GM23338 (cell line): ENCODE measurements at regions not wholly inside any gene's neighbourhood (a gene's known extent, or its start where the extent isn't known, plus 50 kb on each side); places are given as distances from the start of the nearest gene placed in this dataset.

ENCODE experiments used
- ATAC-seq: fragments of 200-7000 bp; cut with Tn5 transposase; 3 replicates; pipeline ENCODE4 v1.9.1; 2020
- DNase-seq: peaks from one replicate; pipeline ENCODE4 v3.0.0-alpha.2; 2015; ENCODE audit warnings: low spot score
- H2AFZ ChIP-seq: fragments of 200-600 bp; sonication (generic); 2 replicates; pipeline ENCODE4 v1.8.0; 2016; ENCODE audit warnings: antibody characterized with exemption, mild to moderate bottlenecking, moderate library complexity
- H3F3A ChIP-seq: fragments of 200-600 bp; sonication (generic); replicated peaks from 2 replicates; pipeline ENCODE4 v1.8.0; 2017; ENCODE audit warnings: antibody characterized with exemption, mixed run types, low read depth
- H3K27ac ChIP-seq: fragments of 200-600 bp; sonication (generic); 2 replicates; pipeline ENCODE4 v1.6.1; 2016; ENCODE audit warnings: low read depth
- H3K27me3 ChIP-seq: fragments of 200-600 bp; sonication (generic); 2 replicates; pipeline ENCODE4 v1.8.0; 2016; ENCODE audit warnings: mild to moderate bottlenecking, mixed run types, moderate library complexity; ENCODE audit not compliant: insufficient read depth
- H3K36me3 ChIP-seq: fragments of 200-600 bp; sonication (generic); 2 replicates; pipeline ENCODE4 v1.8.0; 2016; ENCODE audit warnings: mild to moderate bottlenecking; ENCODE audit not compliant: insufficient read depth
- H3K4me1 ChIP-seq: fragments of 200-600 bp; sonication (generic); 2 replicates; pipeline ENCODE4 v1.8.0; 2016; ENCODE audit warnings: mild to moderate bottlenecking, moderate library complexity; ENCODE audit not compliant: insufficient read depth
- H3K4me2 ChIP-seq: fragments of 200-600 bp; sonication (generic); 2 replicates; pipeline ENCODE4 v1.7.1; 2017; ENCODE audit warnings: mixed run types
- H3K4me3 ChIP-seq: fragments of 200-600 bp; sonication (generic); 2 replicates; pipeline ENCODE4 v1.6.1; 2016; ENCODE audit warnings: mixed run types
- H3K79me2 ChIP-seq: fragments of 200-600 bp; sonication (generic); replicated peaks from 2 replicates; pipeline ENCODE4 v1.8.0; 2017; ENCODE audit warnings: mild to moderate bottlenecking; ENCODE audit not compliant: insufficient read depth
- H3K9me2 ChIP-seq: fragments of 200-600 bp; sonication (generic); 2 replicates; pipeline ENCODE4 v1.8.0; 2017; ENCODE audit not compliant: insufficient read depth
- H4K20me1 ChIP-seq: fragments of 200-600 bp; sonication (generic); replicated peaks from 2 replicates; pipeline ENCODE4 v1.8.0; 2017; ENCODE audit warnings: mild to moderate bottlenecking; ENCODE audit not compliant: insufficient read depth
- H3K27ac Mint-ChIP-seq: 2 replicates; pipeline ENCODE4 v1.8.0; 2020; ENCODE audit warnings: inconsistent platforms, mild to moderate bottlenecking, moderate library complexity, mixed read lengths
- H3K27me3 Mint-ChIP-seq: 3 replicates; pipeline ENCODE4 v1.8.0; 2022; ENCODE audit warnings: low read depth, mild to moderate bottlenecking, moderate library complexity, mixed read lengths, inconsistent platforms; ENCODE audit not compliant: insufficient read depth, poor library complexity
- H3K36me3 Mint-ChIP-seq: 3 replicates; pipeline ENCODE4 v1.8.0; 2021; ENCODE audit warnings: low read depth, mild to moderate bottlenecking, inconsistent platforms, moderate library complexity, mixed read lengths
- H3K4me1 Mint-ChIP-seq: 3 replicates; pipeline ENCODE4 v1.8.0; 2020; ENCODE audit warnings: mild to moderate bottlenecking, inconsistent platforms, mixed read lengths
- H3K4me3 Mint-ChIP-seq: 3 replicates; pipeline ENCODE4 v1.8.0; 2021; ENCODE audit warnings: moderate library complexity, mild to moderate bottlenecking, inconsistent platforms, mixed read lengths
- H3K9me3 Mint-ChIP-seq: 3 replicates; pipeline ENCODE4 v1.8.0; 2020; ENCODE audit warnings: moderate library complexity, mild to moderate bottlenecking, inconsistent platforms, mixed read lengths
- CREB1 ChIP-seq: fragments of 250-450 bp; sonication (Bioruptor Pico); IDR thresholded peaks from 2 replicates; pipeline ENCODE4 v1.5.0; 2020; ENCODE audit warnings: low read depth, mild to moderate bottlenecking, moderate library complexity
- CTCF ChIP-seq, 2 experiments: fragments of 200-600 bp in 1 of 2; sonication (generic) in 1 of 2; conservative IDR thresholded peaks; 2 replicates each; pipeline versions ENCODE4 v1.5.1 to v1.6.1; 2016 to 2017; ENCODE audit warnings: antibody characterized with exemption in 2 of 2, low read depth in 2 of 2, mild to moderate bottlenecking in 2 of 2, moderate library complexity in 1 of 2
- ETS1 ChIP-seq: IDR thresholded peaks from 2 replicates; pipeline ENCODE4 v1.6.1; 2016; ENCODE audit warnings: antibody characterized with exemption
- EZH2 ChIP-seq: fragments of 200-600 bp; sonication (generic); IDR thresholded peaks from one replicate; pipeline ENCODE4 v1.8.0; 2017; ENCODE audit warnings: antibody characterized with exemption, mild to moderate bottlenecking, low read depth; ENCODE audit not compliant: unreplicated experiment
- EZH2phosphoT487 ChIP-seq: fragments of 200-600 bp; sonication (generic); IDR thresholded peaks from one replicate; pipeline ENCODE4 v1.8.1; 2018; ENCODE audit warnings: antibody characterized with exemption; ENCODE audit not compliant: unreplicated experiment
- JUNB ChIP-seq: IDR thresholded peaks from one replicate; pipeline ENCODE4 v1.6.1; 2016; ENCODE audit warnings: antibody characterized with exemption; ENCODE audit not compliant: unreplicated experiment
- NANOG ChIP-seq: IDR thresholded peaks from 2 replicates; pipeline ENCODE4 v1.6.1; 2016; ENCODE audit warnings: antibody characterized with exemption, borderline replicate concordance
- POLR2AphosphoS5 ChIP-seq: IDR thresholded peaks from 2 replicates; pipeline ENCODE4 v1.6.1; 2016; ENCODE audit warnings: antibody characterized with exemption, low read depth
- REST ChIP-seq: IDR thresholded peaks from one replicate; pipeline ENCODE4 v1.6.1; 2018; ENCODE audit warnings: antibody characterized with exemption; ENCODE audit not compliant: unreplicated experiment
- STAT1 ChIP-seq: IDR thresholded peaks from one replicate; pipeline ENCODE4 v1.6.1; 2016; ENCODE audit warnings: antibody characterized with exemption; ENCODE audit not compliant: unreplicated experiment
- ZNF114 ChIP-seq: fragments of 250-450 bp; sonication (Bioruptor Pico); IDR thresholded peaks from 2 replicates; pipeline ENCODE4 v1.5.0; 2020; ENCODE audit warnings: mild to moderate bottlenecking, moderate library complexity
- ZNF331 ChIP-seq: fragments of 250-450 bp; sonication (Bioruptor Pico); IDR thresholded peaks from 2 replicates; pipeline ENCODE4 v1.5.0; 2020; ENCODE audit warnings: low read depth, mild to moderate bottlenecking, moderate library complexity

- Mint-ChIP-seq H3K27me3 (no peaks in the 10 kb centered on the region), H3K4me1 (peaks cover 13% of the 10 kb centered on the region), H3K4me3 (no peak overlapping the region), H3K36me3 (no peaks in the 10 kb centered on the region), H3K9me3 (no peaks in the 10 kb centered on the region), H3K27ac (no peak overlapping the region)
- no peaks in the 10 kb centered on the region for H3K9me2 ChIP-seq
- H3K79me2 ChIP-seq = no peaks in the 10 kb centered on the region
- no peaks in the 10 kb centered on the region for H3F3A ChIP-seq
- H3K36me3 ChIP-seq = no peaks in the 10 kb centered on the region; the same call in 1 of the 2 replicates
- H4K20me1 ChIP-seq = no peaks in the 10 kb centered on the region
- no peak overlapping the region for H2AFZ ChIP-seq
- H3K4me3 ChIP-seq = no peak overlapping the region
- H3K27me3 ChIP-seq = no peaks in the 10 kb centered on the region
- no peak for DNase-seq
- H3K4me2 ChIP-seq = no peak overlapping the region
- ATAC-seq = no peak
- no peak overlapping the region for H3K27ac ChIP-seq
- TF ChIP-seq JUNB (no peak), EZH2phosphoT487 (no peak), REST (no peak), POLR2AphosphoS5 (no peak), EZH2 (no peak), STAT1 (no peak), ETS1 (no peak), ZNF331 (CRISPR knock-in tag) (no peak), NANOG (no peak), ZNF114 (CRISPR knock-in tag) (no peak)
- H3K4me1 ChIP-seq = peaks cover 12% of the 10 kb centered on the region; the same call in 1 of the 2 replicates
Measured at GRCh38 chr11:33616552-33616951, 84.1 kb downstream of the C11orf91 start.

- Histone ChIP-seq H2AFZ (no peak overlapping the region), H3K36me3 (no peaks in the 10 kb centered on the region; the same call in 1 of the 2 replicates), H3K4me2 (no peak overlapping the region), H4K20me1 (no peaks in the 10 kb centered on the region), H3K27me3 (no peaks in the 10 kb centered on the region), H3K79me2 (no peaks in the 10 kb centered on the region), H3K4me3 (no peak overlapping the region), H3F3A (no peaks in the 10 kb centered on the region), H3K4me1 (peaks cover 12% of the 10 kb centered on the region; the same call in 1 of the 2 replicates), H3K27ac (no peak overlapping the region), H3K9me2 (no peaks in the 10 kb centered on the region)
- no peak for DNase-seq
- H3K27ac Mint-ChIP-seq = no peak overlapping the region
- no peak overlapping the region for H3K4me3 Mint-ChIP-seq
- H3K27me3 Mint-ChIP-seq = no peaks in the 10 kb centered on the region
- H3K4me1 Mint-ChIP-seq = peaks cover 13% of the 10 kb centered on the region
- no peaks in the 10 kb centered on the region for H3K9me3 Mint-ChIP-seq
- H3K36me3 Mint-ChIP-seq = no peaks in the 10 kb centered on the region
- ATAC-seq = no peak
- TF ChIP-seq EZH2phosphoT487 = no peak
- TF ChIP-seq ETS1 = no peak
- TF ChIP-seq JUNB = no peak
- TF ChIP-seq ZNF114 (CRISPR knock-in tag) = no peak
- TF ChIP-seq CTCF (conservative IDR thresholded peaks at IDR 0.05; ENCODE audit: low read depth in 2 of 2) = no peak
- TF ChIP-seq POLR2AphosphoS5 = no peak
- no peak for TF ChIP-seq CREB1
- TF ChIP-seq EZH2 = no peak
Measured at GRCh38 chr11:33615751-33616150, 84.9 kb downstream of the C11orf91 start.
